ENCODE measurements at regions not wholly inside any gene's neighbourhood (a gene's known extent, or its start where the extent isn't known, plus 50 kb on each side); places are given as distances from the start of the nearest gene placed in this dataset.

GRCh38 chr15:37880835-37881153 lies 53.6 kb upstream of the TMCO5A start:
- Histone ChIP-seq H3K4me1 (no peaks in the 10 kb centered on the region), H3K9me3 (no peaks in the 10 kb centered on the region), H3K36me3 (ENCODE audit: low read depth, missing control alignments) (no peaks in the 10 kb centered on the region), H3K27me3 (no peaks in the 10 kb centered on the region), H3K4me3 (no peak overlapping the region), H3K27ac (no peak overlapping the region)
- intact Hi-C loops (cut with DNase I; ENCODE audit: low total_unique reads), result no loop called here
- no peak for DNase-seq
- 40 to 46% methylated on average over 2 of the region's 2 CpGs for WGBS, 2 donors
- TF ChIP-seq CTCF (IDR thresholded peaks at IDR 0.05), result no peak
- TF ChIP-seq POLR2A (IDR thresholded peaks at IDR 0.05), result no peak

- no peaks in the 10 kb centered on the region for H3K4me1 ChIP-seq
- DNase-seq, result no peak
- no peak overlapping the region for H3K4me3 ChIP-seq
- no peaks in the 10 kb centered on the region for H3K9me3 ChIP-seq
- no peaks in the 10 kb centered on the region for H3K36me3 ChIP-seq (ENCODE audit: low read depth, missing control alignments)
- H3K27ac ChIP-seq, result no peak overlapping the region
- no peak for TF ChIP-seq CTCF (IDR thresholded peaks at IDR 0.05)
- TF ChIP-seq POLR2A (IDR thresholded peaks at IDR 0.05), result no peak
- intact Hi-C loops (cut with DNase I; ENCODE audit: low total_unique reads), result no loop called here
- 88 to 90% methylated on average over 8 of the region's 8 CpGs for WGBS, 2 donors
- no peaks in the 10 kb centered on the region for H3K27me3 ChIP-seq
Measured at GRCh38 chr15:37881237-37882013, 53.0 kb upstream of the TMCO5A start.

GRCh38 chr15:37882640-37883039 lies 51.8 kb upstream of the TMCO5A start:
- no peaks in the 10 kb centered on the region for H3K9me3 ChIP-seq
- H3K4me3 ChIP-seq, result no peak overlapping the region
- H3K4me1 ChIP-seq, result no peaks in the 10 kb centered on the region
- DNase-seq, result no peak
- no peaks in the 10 kb centered on the region for H3K27me3 ChIP-seq
- no peak for TF ChIP-seq CTCF (IDR thresholded peaks at IDR 0.05)
- no peak for TF ChIP-seq POLR2A (IDR thresholded peaks at IDR 0.05)
- intact Hi-C loops (cut with DNase I; ENCODE audit: low total_unique reads), result no loop called here
- 63 to 69% methylated on average over 2 of the region's 2 CpGs for WGBS, 2 donors
- no peak overlapping the region for H3K27ac ChIP-seq
- H3K36me3 ChIP-seq (ENCODE audit: low read depth, missing control alignments), result no peaks in the 10 kb centered on the region

Small RNA genes in the stretch of these regions (small RNA-seq; reads per million reads assigned to genes)
- gene RF00017, result 0 reads per million in 2 donors

All from testis (tissue), 2 donors.